AG04450 (cell line): ENCODE measurements at regions not wholly inside any gene's neighbourhood (a gene's known extent, or its start where the extent isn't known, plus 50 kb on each side); places are given as distances from the start of the nearest gene placed in this dataset.

Experiments used
- CTCF ChIA-PET: fragments of 300-600, 350-600 bp; formaldehyde crosslinking; extraction: SDS; loops from one replicate; lab custom pipeline; 2022; ENCODE audit warnings: antibody characterized with exemption, inconsistent platforms; lab: Charles Lee
- POLR2A ChIA-PET: fragments of 350-600 bp; formaldehyde crosslinking; extraction: SDS; loops from one replicate; lab custom pipeline; 2021; ENCODE audit warnings: antibody characterized with exemption, inconsistent platforms; lab: Yijun Ruan, JAX
- DNase-seq: peaks from one replicate; pipeline ENCODE4 v3.0.0-alpha.2; 2011; ENCODE audit warnings: low read depth, low spot score
- H3K27ac ChIP-seq: one replicate; pipeline ENCODE4 v1.5.1; 2012; ENCODE audit warnings: low read depth, low read length, control low read depth
- H3K27me3 ChIP-seq: one replicate; pipeline ENCODE4 v1.6.0; 2012; ENCODE audit warnings: low read length; ENCODE audit not compliant: control insufficient read depth, insufficient read depth
- H3K4me3 ChIP-seq: 2 replicates; pipeline ENCODE4 v1.5.1; 2011; ENCODE audit warnings: mild to moderate bottlenecking, low read depth, low read length, control low read depth
- H3K9me3 ChIP-seq: 2 replicates; pipeline ENCODE4 v1.5.1; 2012; ENCODE audit warnings: low read length; ENCODE audit not compliant: control insufficient read depth, insufficient read depth
- TF ChIP-seq, protein P1 (sequence below): IDR thresholded peaks from 2 replicates; pipeline ENCODE4 v1.5.1; 2011; ENCODE audit warnings: low read depth, low read length, control low read depth, inconsistent platforms

DNA sequence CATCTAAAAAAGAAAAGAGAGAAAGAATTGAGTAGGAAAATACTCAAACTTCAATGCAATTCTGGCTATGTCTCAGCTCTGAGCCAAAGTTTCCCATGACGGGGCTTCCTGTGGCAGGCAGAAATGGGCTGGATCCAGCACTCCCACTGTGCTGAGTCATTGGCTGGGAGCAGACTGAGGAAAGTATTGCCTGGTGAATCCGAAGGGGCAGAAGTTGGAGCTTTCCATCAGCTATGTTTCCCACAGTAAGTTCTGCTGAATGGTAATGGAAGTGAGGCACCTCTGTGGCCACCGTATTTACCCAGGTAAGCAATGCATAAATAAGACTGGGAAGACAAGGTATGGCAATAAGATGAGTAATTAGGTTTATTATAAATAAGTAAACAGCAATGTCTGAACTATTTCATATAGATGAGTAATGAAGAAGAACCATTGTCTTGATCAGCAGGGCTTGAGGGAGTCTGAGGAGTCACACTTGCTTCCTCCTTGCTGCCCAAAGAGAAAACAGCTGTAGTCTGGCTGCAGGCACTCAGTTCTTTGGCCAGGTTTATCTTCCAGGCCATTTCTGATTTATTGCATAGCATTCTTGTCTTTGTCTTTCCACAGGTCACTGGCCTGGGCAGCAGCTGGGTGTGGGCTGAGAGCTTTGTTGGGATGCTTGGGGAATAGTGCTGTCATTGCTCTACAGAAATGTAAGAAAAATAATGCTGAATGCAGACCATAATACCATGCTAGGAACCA is 255.3 kb downstream of the DNAJB9 start:
- Histone ChIP-seq H3K27ac (no peak overlapping the region), H3K9me3 (no peaks in the 10 kb centered on the region), H3K4me3 (no peak overlapping the region), H3K27me3 (no peaks in the 10 kb centered on the region)
- TF ChIP-seq, protein P1, sequence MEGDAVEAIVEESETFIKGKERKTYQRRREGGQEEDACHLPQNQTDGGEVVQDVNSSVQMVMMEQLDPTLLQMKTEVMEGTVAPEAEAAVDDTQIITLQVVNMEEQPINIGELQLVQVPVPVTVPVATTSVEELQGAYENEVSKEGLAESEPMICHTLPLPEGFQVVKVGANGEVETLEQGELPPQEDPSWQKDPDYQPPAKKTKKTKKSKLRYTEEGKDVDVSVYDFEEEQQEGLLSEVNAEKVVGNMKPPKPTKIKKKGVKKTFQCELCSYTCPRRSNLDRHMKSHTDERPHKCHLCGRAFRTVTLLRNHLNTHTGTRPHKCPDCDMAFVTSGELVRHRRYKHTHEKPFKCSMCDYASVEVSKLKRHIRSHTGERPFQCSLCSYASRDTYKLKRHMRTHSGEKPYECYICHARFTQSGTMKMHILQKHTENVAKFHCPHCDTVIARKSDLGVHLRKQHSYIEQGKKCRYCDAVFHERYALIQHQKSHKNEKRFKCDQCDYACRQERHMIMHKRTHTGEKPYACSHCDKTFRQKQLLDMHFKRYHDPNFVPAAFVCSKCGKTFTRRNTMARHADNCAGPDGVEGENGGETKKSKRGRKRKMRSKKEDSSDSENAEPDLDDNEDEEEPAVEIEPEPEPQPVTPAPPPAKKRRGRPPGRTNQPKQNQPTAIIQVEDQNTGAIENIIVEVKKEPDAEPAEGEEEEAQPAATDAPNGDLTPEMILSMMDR: no peak
- ChIA-PET CTCF (no interaction called here), POLR2A (no interaction called here)
- no peak for DNase-seq

DNA sequence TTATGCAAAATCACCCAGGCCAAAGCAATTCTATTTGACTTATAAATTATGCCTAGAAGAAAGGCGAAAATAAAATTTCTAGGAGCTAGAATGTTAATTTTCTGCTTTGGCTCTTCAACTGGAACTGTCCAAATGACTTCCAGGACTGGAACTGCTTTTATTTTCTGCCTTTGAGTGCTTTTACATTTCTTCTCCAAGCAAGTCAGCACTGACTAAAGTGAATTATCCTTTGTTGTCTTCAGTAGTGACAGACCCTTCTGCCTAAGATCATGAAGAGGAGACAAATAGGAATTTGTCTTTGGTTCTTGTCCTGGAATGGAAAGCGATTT is 255.9 kb downstream of the DNAJB9 start:
- ChIA-PET POLR2A (no interaction called here), CTCF (no interaction called here)
- no peak overlapping the region for H3K4me3 ChIP-seq
- H3K27ac ChIP-seq: no peak overlapping the region
- H3K27me3 ChIP-seq: no peaks in the 10 kb centered on the region
- DNase-seq: no peak
- H3K9me3 ChIP-seq: no peaks in the 10 kb centered on the region
- TF ChIP-seq, protein P1: no peak

DNA sequence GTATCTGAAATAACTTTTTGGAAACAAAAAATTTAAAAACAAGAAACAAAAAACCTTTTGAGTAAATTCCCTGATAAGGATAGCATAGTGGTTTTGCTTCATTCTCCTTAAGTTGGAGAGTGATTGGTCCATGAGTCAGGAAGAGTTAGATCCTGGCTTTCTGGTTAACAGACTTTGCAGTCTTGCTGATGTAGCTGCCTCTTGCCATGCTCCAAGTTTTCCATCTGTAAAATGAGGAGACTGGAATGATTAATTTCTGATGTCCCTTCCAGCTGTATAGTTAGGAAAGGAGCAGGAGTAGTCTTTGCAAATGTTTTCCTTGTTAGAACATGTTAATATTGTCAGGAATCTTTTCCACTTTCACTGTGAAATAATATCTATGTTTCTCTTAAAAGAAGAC is 266.6 kb downstream of the DNAJB9 start:
- H3K9me3 ChIP-seq: no peaks in the 10 kb centered on the region
- no peak for DNase-seq
- H3K27ac ChIP-seq: no peak overlapping the region
- POLR2A ChIA-PET: no interaction called here
- no peaks in the 10 kb centered on the region for H3K27me3 ChIP-seq
- TF ChIP-seq, protein P1: no peak
- H3K4me3 ChIP-seq: no peak overlapping the region
- CTCF ChIA-PET: no interaction called here

DNA sequence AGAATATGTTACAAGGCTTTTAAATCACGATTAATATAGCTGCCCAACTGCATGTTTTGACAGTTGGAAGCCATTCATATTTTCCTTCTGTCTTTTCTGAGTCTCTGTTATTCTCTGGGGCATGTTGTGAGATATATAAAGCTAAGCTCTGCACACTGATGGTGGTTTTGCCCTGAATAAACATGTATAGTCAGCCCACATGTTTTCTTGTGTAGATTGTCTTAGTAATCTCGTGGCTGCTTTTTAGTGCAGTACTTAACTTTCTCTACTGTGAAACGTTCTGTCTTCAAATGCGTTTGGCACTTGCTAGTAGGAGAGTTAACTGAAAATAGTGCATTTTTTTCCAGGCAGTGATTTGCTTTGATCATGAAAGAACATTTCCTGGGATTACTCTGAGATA is 268.5 kb downstream of the DNAJB9 start:
- H3K9me3 ChIP-seq: no peaks in the 10 kb centered on the region
- TF ChIP-seq, protein P1: no peak
- POLR2A ChIA-PET: no interaction called here

DNA sequence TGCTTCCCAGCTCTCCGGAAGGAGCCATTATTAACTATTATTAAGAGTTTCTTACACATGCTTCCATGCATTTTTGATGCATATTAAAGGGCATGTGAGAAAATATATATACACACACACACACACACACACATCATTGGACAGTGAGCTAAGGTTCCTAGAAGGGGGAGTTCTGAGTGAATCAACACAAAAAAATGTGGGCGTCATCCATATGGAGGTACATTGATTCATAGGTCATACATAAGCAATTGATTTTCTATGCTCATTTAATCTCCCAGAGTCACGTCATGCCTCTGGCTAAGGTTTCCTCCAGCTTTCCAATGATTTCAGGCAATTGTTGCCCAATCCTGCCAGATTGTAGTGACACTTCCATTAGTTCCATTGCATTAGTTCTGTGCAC is 269.4 kb downstream of the DNAJB9 start:
- ChIA-PET POLR2A (no interaction called here), CTCF (no interaction called here)
- H3K9me3 ChIP-seq: no peaks in the 10 kb centered on the region

More for the DNA sequence above, 268.5 kb downstream of the DNAJB9 start:
- CTCF ChIA-PET: no interaction called here
- DNase-seq: no peak
- Histone ChIP-seq H3K27me3 (no peaks in the 10 kb centered on the region), H3K27ac (no peak overlapping the region), H3K4me3 (no peak overlapping the region)

More for the DNA sequence above, 269.4 kb downstream of the DNAJB9 start:
- Histone ChIP-seq H3K4me3 (no peak overlapping the region), H3K27me3 (no peaks in the 10 kb centered on the region), H3K27ac (no peak overlapping the region)
- no peak for DNase-seq
- TF ChIP-seq, protein P1: no peak
